ENCODE measurements at regions not wholly inside any gene's neighbourhood (a gene's known extent, or its start where the extent isn't known, plus 50 kb on each side); places are given as distances from the start of the nearest gene placed in this dataset.

DNA sequence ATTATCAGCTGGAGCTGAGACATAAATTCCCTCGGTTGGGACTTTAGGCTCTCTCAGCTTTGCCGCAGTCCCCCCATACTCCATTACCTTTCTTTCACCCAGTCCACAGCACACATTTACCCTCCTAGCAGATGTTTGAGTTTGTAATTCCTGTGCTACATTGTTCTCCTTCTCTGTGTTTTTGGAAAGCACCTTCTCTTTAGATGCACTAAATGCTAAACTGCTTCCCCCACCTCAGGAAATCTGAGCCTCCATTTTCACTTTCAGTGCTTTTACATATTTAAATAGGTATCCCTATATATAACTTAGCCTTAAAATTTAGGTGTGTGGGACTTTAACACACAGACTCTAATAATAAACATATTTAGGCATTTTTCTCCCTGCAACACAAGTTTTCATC lies 356.9 kb downstream of the NFIB start:
- Histone ChIP-seq H3K9ac (ENCODE audit: low read length) (no peak overlapping the region), H3K14ac (ENCODE audit: low read length in 2 of 2) (no peak overlapping the region), H3K18ac (ENCODE audit: low read depth in 1 of 2, low read length in 2 of 2) (no peak overlapping the region), H3K27ac (ENCODE audit: low read length, poor library complexity, severe bottlenecking) (no peak overlapping the region), H3K79me1 (replicated peaks; ENCODE audit: low read length, poor library complexity, severe bottlenecking) (no peaks in the 10 kb centered on the region), H3K36me3 (ENCODE audit: control insufficient read depth in 1 of 2, insufficient read depth in 2 of 2, low read depth in 1 of 2, low read length in 2 of 2) (no peaks in the 10 kb centered on the region), H2BK15ac (ENCODE audit: low read depth, poor library complexity, severe bottlenecking) (no peak overlapping the region), H2BK5ac (ENCODE audit: low read depth, low read length, poor library complexity, severe bottlenecking) (no peak overlapping the region), H3K4ac (ENCODE audit: low read depth in 1 of 2, low read length in 2 of 2) (no peak overlapping the region), H3K9me3 (ENCODE audit: control insufficient read depth, low read length) (no peaks in the 10 kb centered on the region), H2AFZ (ENCODE audit: low read depth, low read length) (no peak overlapping the region), H3K4me3 (ENCODE audit: insufficient read depth in 1 of 2, low read depth in 1 of 2, low read length in 2 of 2) (no peak overlapping the region), H3K4me1 (ENCODE audit: control insufficient read depth, insufficient read depth, low read depth, low read length) (no peaks in the 10 kb centered on the region), H3K23ac (ENCODE audit: low read length in 2 of 2) (no peak overlapping the region), H2AK5ac (ENCODE audit: low read length, severe bottlenecking) (no peak overlapping the region), H2BK120ac (ENCODE audit: low read depth, low read length) (no peak overlapping the region), H3K4me2 (ENCODE audit: low read length, poor library complexity, severe bottlenecking) (no peak overlapping the region), H4K91ac (ENCODE audit: low read length) (no peak overlapping the region), H3K27me3 (ENCODE audit: control insufficient read depth in 1 of 2, insufficient read depth in 1 of 2, low read length in 2 of 2) (no peaks in the 10 kb centered on the region), H4K8ac (ENCODE audit: low read length) (no peak overlapping the region), H2BK12ac (ENCODE audit: low read length in 2 of 2) (no peak overlapping the region)
- WGBS = 82% methylated on average over 2 of the region's 2 CpGs
- no peak for DNase-seq

DNA sequence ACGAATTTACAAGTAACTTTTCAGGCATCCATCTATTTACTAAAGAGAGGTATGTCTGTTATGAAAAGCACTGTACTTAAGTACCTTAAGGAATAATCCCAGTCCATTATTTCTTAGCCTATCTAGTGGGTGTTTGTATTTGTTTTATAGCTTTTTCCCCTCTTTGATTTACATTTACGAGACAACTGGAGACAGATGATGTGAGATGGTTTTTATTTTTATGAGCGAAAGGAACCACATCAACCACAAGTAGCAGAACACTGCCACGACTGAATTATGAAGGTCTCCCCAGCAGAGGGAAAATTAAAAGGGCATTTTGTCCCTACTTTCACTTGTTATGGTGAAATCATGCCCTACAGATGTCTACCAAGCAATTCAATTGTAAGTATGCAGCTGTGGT lies 357.8 kb downstream of the NFIB start:
- H3K9me3 ChIP-seq (ENCODE audit: control insufficient read depth, low read length) = no peaks in the 10 kb centered on the region
- H3K27ac ChIP-seq (ENCODE audit: low read length, poor library complexity, severe bottlenecking) = no peak overlapping the region
- H3K27me3 ChIP-seq (ENCODE audit: control insufficient read depth in 1 of 2, insufficient read depth in 1 of 2, low read length in 2 of 2) = no peaks in the 10 kb centered on the region
- H3K9ac ChIP-seq (ENCODE audit: low read length) = no peak overlapping the region
- DNase-seq = peak; percentile 33
- no peak overlapping the region for H4K8ac ChIP-seq (ENCODE audit: low read length)
- H4K91ac ChIP-seq (ENCODE audit: low read length) = no peak overlapping the region
- 70% methylated on average over 2 of the region's 4 CpGs for WGBS
- H2AFZ ChIP-seq (ENCODE audit: low read depth, low read length) = no peak overlapping the region
- H3K18ac ChIP-seq (ENCODE audit: low read depth in 1 of 2, low read length in 2 of 2) = no peak overlapping the region
- no peaks in the 10 kb centered on the region for H3K79me1 ChIP-seq (replicated peaks; ENCODE audit: low read length, poor library complexity, severe bottlenecking)
- H3K4me3 ChIP-seq (ENCODE audit: insufficient read depth in 1 of 2, low read depth in 1 of 2, low read length in 2 of 2) = no peak overlapping the region
- no peak overlapping the region for H2BK15ac ChIP-seq (ENCODE audit: low read depth, poor library complexity, severe bottlenecking)
- no peak overlapping the region for H3K4ac ChIP-seq (ENCODE audit: low read depth in 1 of 2, low read length in 2 of 2)
- no peak overlapping the region for H3K14ac ChIP-seq (ENCODE audit: low read length in 2 of 2)
- no peak overlapping the region for H2BK120ac ChIP-seq (ENCODE audit: low read depth, low read length)
- no peak overlapping the region for H3K4me2 ChIP-seq (ENCODE audit: low read length, poor library complexity, severe bottlenecking)
- no peaks in the 10 kb centered on the region for H3K36me3 ChIP-seq (ENCODE audit: control insufficient read depth in 1 of 2, insufficient read depth in 2 of 2, low read depth in 1 of 2, low read length in 2 of 2)
- H2BK5ac ChIP-seq (ENCODE audit: low read depth, low read length, poor library complexity, severe bottlenecking) = no peak overlapping the region
- H3K4me1 ChIP-seq (ENCODE audit: control insufficient read depth, insufficient read depth, low read depth, low read length) = no peaks in the 10 kb centered on the region
- H3K23ac ChIP-seq (ENCODE audit: low read length in 2 of 2) = no peak overlapping the region
- H2AK5ac ChIP-seq (ENCODE audit: low read length, severe bottlenecking) = no peak overlapping the region
- no peak overlapping the region for H2BK12ac ChIP-seq (ENCODE audit: low read length in 2 of 2)

DNA sequence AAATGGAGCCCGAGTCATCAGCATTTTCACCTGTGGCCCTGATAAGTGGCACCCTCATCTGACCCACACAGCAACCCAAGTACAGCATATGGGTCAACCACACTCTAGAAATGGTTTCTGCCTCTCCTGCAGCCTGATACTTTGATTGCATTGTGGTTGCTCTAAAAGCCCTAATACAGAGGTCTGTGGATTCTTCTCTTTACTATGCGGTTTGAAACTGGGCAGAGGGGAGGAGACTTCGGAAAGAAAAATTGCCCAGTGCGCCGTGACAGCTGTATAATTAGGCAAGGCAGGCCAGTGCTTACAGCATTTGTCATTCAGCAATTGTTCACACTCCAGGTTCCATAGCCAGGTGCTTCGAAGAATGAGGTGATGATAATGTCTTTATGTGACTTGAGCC lies 361.0 kb downstream of the NFIB start:
- no peaks in the 10 kb centered on the region for H3K27me3 ChIP-seq (ENCODE audit: control insufficient read depth in 1 of 2, insufficient read depth in 1 of 2, low read length in 2 of 2)
- no peak overlapping the region for H3K4ac ChIP-seq (ENCODE audit: low read depth in 1 of 2, low read length in 2 of 2)
- H2AFZ ChIP-seq (ENCODE audit: low read depth, low read length) = no peak overlapping the region
- no peak overlapping the region for H3K27ac ChIP-seq (ENCODE audit: low read length, poor library complexity, severe bottlenecking)
- no peaks in the 10 kb centered on the region for H3K79me1 ChIP-seq (replicated peaks; ENCODE audit: low read length, poor library complexity, severe bottlenecking)
- 98% methylated on average over 6 of the region's 6 CpGs for WGBS
- no peak for DNase-seq
- no peak overlapping the region for H2BK15ac ChIP-seq (ENCODE audit: low read depth, poor library complexity, severe bottlenecking)
- no peak overlapping the region for H4K8ac ChIP-seq (ENCODE audit: low read length)
- H3K23ac ChIP-seq (ENCODE audit: low read length in 2 of 2) = no peak overlapping the region
- no peaks in the 10 kb centered on the region for H3K4me1 ChIP-seq (ENCODE audit: control insufficient read depth, insufficient read depth, low read depth, low read length)
- H3K9me3 ChIP-seq (ENCODE audit: control insufficient read depth, low read length) = no peaks in the 10 kb centered on the region
- no peak overlapping the region for H3K14ac ChIP-seq (ENCODE audit: low read length in 2 of 2)
- H3K4me3 ChIP-seq (ENCODE audit: insufficient read depth in 1 of 2, low read depth in 1 of 2, low read length in 2 of 2) = no peak overlapping the region
- H2BK12ac ChIP-seq (ENCODE audit: low read length in 2 of 2) = no peak overlapping the region
- H3K36me3 ChIP-seq (ENCODE audit: control insufficient read depth in 1 of 2, insufficient read depth in 2 of 2, low read depth in 1 of 2, low read length in 2 of 2) = no peaks in the 10 kb centered on the region
- H3K9ac ChIP-seq (ENCODE audit: low read length) = no peak overlapping the region
- H3K4me2 ChIP-seq (ENCODE audit: low read length, poor library complexity, severe bottlenecking) = no peak overlapping the region
- no peak overlapping the region for H4K91ac ChIP-seq (ENCODE audit: low read length)
- no peak overlapping the region for H3K18ac ChIP-seq (ENCODE audit: low read depth in 1 of 2, low read length in 2 of 2)
- no peak overlapping the region for H2BK120ac ChIP-seq (ENCODE audit: low read depth, low read length)
- no peak overlapping the region for H2BK5ac ChIP-seq (ENCODE audit: low read depth, low read length, poor library complexity, severe bottlenecking)
- no peak overlapping the region for H2AK5ac ChIP-seq (ENCODE audit: low read length, severe bottlenecking)

DNA sequence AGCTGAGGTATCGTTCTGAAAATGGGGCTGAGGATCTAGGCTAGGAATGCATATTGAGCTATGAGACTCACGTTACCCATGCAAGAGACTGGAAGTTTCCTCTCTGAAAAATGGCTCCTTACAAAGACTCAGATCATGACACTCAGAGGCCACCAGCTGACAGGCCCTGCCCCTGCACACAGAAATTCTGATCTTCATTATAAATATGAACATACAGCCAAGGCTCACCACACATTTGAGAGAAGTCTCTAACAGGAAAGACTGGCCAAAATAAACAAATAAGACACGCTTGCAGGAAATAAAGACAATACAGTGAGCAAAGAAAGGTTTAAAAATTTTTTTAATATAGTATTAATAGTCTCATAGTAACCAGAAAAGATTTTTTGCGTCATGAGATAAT lies 365.9 kb downstream of the NFIB start:
- Histone ChIP-seq H4K91ac (ENCODE audit: low read length) (no peak overlapping the region), H3K4ac (ENCODE audit: low read depth in 1 of 2, low read length in 2 of 2) (no peak overlapping the region), H3K27ac (ENCODE audit: low read length, poor library complexity, severe bottlenecking) (no peak overlapping the region), H3K4me3 (ENCODE audit: insufficient read depth in 1 of 2, low read depth in 1 of 2, low read length in 2 of 2) (no peak overlapping the region), H3K14ac (ENCODE audit: low read length in 2 of 2) (no peak overlapping the region), H2BK15ac (ENCODE audit: low read depth, poor library complexity, severe bottlenecking) (no peak overlapping the region), H3K18ac (ENCODE audit: low read depth in 1 of 2, low read length in 2 of 2) (no peak overlapping the region), H3K9me3 (ENCODE audit: control insufficient read depth, low read length) (no peaks in the 10 kb centered on the region), H2BK12ac (ENCODE audit: low read length in 2 of 2) (no peak overlapping the region), H2AK5ac (ENCODE audit: low read length, severe bottlenecking) (no peak overlapping the region), H2AFZ (ENCODE audit: low read depth, low read length) (no peak overlapping the region), H3K4me1 (ENCODE audit: control insufficient read depth, insufficient read depth, low read depth, low read length) (no peaks in the 10 kb centered on the region), H4K8ac (ENCODE audit: low read length) (no peak overlapping the region), H3K23ac (ENCODE audit: low read length in 2 of 2) (no peak overlapping the region), H3K27me3 (ENCODE audit: control insufficient read depth in 1 of 2, insufficient read depth in 1 of 2, low read length in 2 of 2) (no peaks in the 10 kb centered on the region), H3K9ac (ENCODE audit: low read length) (no peak overlapping the region), H2BK120ac (ENCODE audit: low read depth, low read length) (no peak overlapping the region), H3K36me3 (ENCODE audit: control insufficient read depth in 1 of 2, insufficient read depth in 2 of 2, low read depth in 1 of 2, low read length in 2 of 2) (no peaks in the 10 kb centered on the region), H2BK5ac (ENCODE audit: low read depth, low read length, poor library complexity, severe bottlenecking) (no peak overlapping the region), H3K79me1 (replicated peaks; ENCODE audit: low read length, poor library complexity, severe bottlenecking) (no peaks in the 10 kb centered on the region), H3K4me2 (ENCODE audit: low read length, poor library complexity, severe bottlenecking) (no peak overlapping the region)
- no peak for DNase-seq
- WGBS = 90% methylated on average over 2 of the region's 4 CpGs
